CD4-positive, alpha-beta T cell treated with Interleukin-6 for 4 hours (primary cell): ENCODE measurements at regions not wholly inside any gene's neighbourhood (a gene's known extent, or its start where the extent isn't known, plus 50 kb on each side); places are given as distances from the start of the nearest gene placed in this dataset.
"Not testable (repeated sequence)": the region's sequence is repeated elsewhere in the genome, so short reads cannot be mapped to it uniquely, and the experiment has no call there.

Experiments used
- DNase-seq: peaks from one replicate; pipeline ENCODE4 v3.0.0-alpha.2; 2020; ENCODE audit warnings: mixed read lengths

DNA sequence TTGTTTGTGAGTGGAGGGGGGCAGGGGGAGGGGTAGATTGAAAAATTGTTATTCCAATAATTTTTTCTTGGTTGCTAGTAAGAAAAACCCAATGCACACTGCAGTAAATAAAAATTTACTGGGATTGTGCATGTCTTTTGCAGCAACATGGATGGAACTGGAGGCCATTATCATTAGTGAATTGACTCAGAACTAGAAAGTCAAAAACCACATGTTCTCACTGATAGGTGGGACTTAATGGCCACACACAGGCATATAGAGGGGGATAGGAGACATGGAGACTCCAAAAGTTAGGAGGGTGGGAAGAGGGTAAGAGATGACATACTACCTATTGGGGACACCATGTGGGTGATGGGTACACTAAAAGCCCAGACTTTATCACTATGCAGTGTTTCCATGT is 67.2 kb downstream of the BUB3 start:
- DNase-seq: no peak

- no peak for DNase-seq
These were observed 68.6 kb downstream of the BUB3 start for GRCh38 chr10:123222832-123223231.

- DNase-seq: no peak
These were observed 73.5 kb downstream of the BUB3 start for GRCh38 chr10:123227706-123228105.

- no peak for DNase-seq
These were observed 75.9 kb downstream of the BUB3 start for GRCh38 chr10:123229927-123230630.

DNA sequence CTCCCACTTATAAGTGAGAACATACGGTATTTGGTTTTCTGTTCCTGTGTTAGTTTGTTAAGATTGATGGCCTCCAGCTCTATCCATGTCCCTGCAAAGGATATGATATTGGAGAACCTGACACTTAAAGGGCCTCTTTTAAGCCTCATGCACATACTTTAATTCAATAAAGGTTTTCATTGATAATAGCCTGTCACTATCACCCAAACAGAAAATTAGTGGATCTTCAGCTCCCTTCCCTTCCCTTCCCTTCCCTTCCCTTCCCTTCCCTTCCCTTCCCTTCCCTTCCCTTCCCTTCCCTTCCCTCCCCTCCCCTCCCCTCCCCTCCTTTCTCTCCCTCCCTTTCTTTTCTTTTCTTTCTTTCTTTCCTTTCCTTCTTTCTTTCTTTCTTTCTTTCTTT is 78.7 kb downstream of the BUB3 start:
- DNase-seq: not testable (repeated sequence)

DNA sequence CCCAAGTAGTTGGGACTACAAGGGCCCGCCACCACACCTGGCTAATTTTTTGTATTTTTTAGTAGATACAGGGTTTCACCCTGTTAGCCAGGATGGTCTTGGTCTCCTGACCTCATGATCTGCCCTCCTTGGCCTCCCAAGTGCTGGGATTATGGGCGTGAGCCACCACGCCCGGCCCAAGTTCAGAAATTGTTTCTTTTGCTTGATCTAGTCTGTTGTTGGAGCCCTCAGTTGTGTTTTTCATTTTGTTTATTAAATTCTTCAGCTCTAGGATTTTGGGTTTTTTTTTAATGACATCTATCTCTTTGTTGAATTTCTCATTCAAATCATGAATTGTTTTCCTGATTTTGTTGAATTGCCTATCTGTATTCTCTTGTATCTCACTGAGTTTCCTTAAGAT is 80.8 kb downstream of the BUB3 start:
- DNase-seq: not testable (repeated sequence)

GRCh38 chr10:123236126-123236525 is 81.9 kb downstream of the BUB3 start:
- no peak for DNase-seq

- DNase-seq: no peak
These were observed 86.0 kb downstream of the BUB3 start for GRCh38 chr10:123240250-123240649.

- no peak for DNase-seq
These were observed 86.6 kb downstream of the BUB3 start for GRCh38 chr10:123240776-123241175.

GRCh38 chr10:123241391-123242141 is 87.4 kb downstream of the BUB3 start:
- peak; percentile 59 for DNase-seq

DNA sequence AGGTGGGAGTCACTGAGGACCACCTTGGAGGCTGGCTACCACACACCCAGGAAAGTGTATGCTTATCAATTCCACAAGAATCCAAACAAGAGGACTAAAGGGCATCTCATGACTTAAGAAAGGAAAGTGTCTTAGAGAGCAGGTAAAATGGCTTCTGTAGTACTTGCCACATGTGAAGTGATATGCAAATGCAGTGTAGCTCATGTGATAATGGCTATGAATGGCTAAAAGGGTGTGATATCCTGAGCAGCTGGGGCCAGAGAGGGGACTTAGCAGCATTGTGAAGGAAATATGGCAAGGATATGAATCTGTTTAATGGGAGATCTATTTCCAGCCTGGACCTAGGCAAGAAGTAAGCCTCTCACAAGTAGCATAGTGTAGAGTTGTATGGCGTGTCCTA is 90.5 kb downstream of the BUB3 start:
- DNase-seq: no peak

DNA sequence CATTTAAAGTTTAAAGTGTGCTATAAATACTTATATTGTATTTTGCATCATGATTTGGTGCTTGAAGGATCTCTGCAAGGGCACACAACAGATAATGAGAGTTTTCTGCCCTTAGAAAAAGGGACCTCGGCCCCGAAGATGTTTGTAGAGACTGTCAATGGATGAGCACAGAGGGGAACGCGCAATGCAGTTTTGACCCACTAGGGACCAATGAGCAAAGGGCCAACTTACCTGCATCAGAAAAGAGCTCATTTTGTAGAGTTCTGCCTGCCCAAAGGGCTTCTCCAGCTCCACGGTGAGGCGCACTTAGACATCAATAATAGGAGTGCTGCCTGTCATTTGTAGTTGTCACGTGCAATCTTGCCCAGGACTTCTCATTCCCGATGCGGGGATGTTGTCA is 91.1 kb downstream of the BUB3 start:
- no peak for DNase-seq

- no peak for DNase-seq
These were observed 95.7 kb downstream of the BUB3 start for GRCh38 chr10:123249894-123250293.

DNA sequence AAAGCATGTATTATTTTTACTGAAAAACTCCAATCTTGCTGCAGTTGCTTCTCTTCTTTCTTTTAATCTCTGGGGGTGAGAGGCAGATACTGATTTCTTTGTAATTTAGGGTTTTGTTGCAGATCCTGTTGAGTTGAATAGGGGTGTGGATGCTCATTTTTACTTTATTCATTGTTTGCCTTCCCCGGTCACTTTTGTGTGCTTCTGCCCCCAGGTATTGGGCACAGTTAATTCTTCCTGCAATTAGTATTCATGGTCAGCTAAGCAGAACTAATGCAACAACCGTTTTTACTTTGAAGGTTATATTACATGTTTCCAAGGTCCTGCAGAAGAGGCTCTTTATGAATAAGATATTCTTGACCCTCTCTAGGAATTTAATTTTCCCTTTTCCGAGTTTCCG is 96.4 kb downstream of the BUB3 start:
- DNase-seq: no peak

- DNase-seq: no peak
These were observed 98.6 kb downstream of the BUB3 start for GRCh38 chr10:123252779-123253178.

GRCh38 chr10:123254343-123254742 is 100.1 kb downstream of the BUB3 start:
- DNase-seq: not testable (repeated sequence)

DNA sequence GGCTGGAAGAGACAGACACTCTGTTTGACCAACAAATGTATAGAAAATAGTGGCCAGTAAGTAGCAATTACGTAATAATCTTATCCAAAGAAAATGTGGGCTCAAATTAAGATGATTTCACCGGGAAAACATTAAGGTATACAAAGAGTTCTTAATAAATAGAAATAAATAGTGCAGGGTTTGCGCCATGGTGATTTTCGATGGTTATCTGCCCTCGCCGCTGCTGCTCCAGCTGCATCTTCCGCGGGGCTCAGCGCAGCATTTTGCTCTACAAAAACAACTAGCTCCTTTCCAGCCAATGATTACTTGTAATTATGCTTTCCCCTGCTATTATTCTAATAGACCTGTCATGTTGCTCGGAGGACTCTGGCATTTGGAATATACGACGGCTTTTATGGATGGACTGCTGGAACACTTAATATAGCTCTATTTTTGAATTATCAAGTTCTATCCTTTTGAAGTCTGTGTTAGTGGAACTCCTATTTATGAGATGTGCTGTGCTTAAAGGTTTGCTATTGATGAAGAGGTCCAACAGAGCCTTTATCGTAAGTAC is 103.8 kb downstream of the BUB3 start:
- DNase-seq: no peak

GRCh38 chr10:123259081-123259480 is 104.9 kb downstream of the BUB3 start:
- no peak for DNase-seq

DNA sequence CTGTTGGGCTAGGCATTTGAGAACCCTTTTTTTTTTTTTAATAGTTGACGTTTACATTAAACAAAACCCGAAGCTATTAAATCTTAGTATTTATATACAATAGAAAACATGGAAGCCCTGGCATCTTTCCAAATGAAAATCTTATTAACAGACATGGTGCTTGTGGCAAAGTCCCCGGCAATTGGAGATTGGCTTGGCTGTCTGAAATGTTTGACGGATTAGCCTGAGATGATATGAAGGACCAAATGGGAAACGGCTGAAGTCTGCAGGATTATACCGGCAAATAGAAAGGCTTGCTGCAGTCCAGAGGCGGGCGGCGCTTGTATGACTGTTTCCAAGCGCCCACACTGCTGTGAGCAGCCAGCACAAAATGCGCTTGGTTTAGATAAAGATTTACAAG is 105.6 kb downstream of the BUB3 start:
- no peak for DNase-seq

DNA sequence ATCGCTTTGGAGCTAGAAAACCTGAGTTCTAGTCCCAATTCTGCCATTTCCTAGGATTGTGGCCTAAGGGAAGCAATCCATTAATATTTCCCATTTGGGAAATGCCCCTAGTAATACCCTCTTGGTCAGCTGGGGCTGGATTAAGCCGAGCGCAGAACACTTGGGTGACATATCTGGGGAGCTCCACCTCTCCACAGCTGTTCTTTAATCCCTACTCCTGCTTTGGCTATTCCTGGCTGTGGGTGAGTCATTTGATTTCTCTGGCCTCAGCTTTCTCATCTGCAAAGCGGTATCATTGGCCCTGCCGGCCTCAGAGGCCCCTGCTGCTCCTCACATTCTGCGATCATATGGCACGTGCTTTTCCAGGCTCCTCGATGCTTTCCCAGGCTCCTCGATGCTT is 108.3 kb downstream of the BUB3 start:
- DNase-seq: no peak

DNA sequence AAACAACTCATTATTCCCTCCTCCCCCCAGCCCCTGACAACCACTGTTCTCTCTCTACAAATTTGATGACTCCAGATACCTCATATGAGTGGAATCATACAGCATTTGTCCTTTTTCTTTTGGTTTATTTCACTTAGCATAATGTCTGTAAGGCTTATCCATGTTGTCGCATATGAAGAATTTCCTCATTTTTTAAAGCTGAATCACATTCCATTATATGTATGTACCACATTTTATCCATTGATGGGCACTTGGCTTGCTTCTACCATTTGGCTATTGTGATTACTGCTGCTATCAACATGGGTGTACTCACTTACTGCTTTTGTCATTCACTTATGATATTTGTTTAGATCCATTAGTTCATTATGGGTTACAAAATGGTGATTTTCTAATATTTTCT is 112.8 kb downstream of the BUB3 start:
- no peak for DNase-seq

- no peak for DNase-seq
These were observed 114.9 kb downstream of the BUB3 start for GRCh38 chr10:123269017-123269552.

GRCh38 chr10:123269675-123270074 is 115.5 kb downstream of the BUB3 start:
- no peak for DNase-seq

DNA sequence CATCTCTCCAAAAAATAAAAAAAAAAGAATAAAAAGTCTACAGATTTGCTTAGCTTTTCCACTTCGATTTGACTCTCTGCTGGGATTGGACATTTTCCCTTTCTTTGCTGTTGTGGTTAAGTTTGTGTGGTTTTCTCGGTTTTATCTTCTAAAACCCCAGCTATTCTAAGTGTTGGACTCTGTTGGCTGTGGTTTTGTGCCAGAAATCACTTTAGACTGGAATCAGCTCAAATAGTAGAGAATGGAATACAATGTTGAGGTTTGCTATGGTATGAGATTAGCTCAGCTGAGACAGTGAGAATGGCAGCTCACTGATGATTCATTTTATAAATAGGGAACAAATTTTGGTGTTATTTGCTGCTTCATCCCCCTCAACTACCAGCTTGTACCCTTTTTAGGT is 116.0 kb downstream of the BUB3 start:
- DNase-seq: no peak
